ENCODE measurements at regions not wholly inside any gene's neighbourhood (a gene's known extent, or its start where the extent isn't known, plus 50 kb on each side); places are given as distances from the start of the nearest gene placed in this dataset.

- intact Hi-C loops (cut with DNase I), result no loop called here
- no peaks in the 10 kb centered on the region for H3K9me3 ChIP-seq
- no peak overlapping the region for H3K27ac ChIP-seq
- ATAC-seq (no peak), DNase-seq (no peak)
- H3K27me3 ChIP-seq, result no peaks in the 10 kb centered on the region
- TF ChIP-seq, protein P1, sequence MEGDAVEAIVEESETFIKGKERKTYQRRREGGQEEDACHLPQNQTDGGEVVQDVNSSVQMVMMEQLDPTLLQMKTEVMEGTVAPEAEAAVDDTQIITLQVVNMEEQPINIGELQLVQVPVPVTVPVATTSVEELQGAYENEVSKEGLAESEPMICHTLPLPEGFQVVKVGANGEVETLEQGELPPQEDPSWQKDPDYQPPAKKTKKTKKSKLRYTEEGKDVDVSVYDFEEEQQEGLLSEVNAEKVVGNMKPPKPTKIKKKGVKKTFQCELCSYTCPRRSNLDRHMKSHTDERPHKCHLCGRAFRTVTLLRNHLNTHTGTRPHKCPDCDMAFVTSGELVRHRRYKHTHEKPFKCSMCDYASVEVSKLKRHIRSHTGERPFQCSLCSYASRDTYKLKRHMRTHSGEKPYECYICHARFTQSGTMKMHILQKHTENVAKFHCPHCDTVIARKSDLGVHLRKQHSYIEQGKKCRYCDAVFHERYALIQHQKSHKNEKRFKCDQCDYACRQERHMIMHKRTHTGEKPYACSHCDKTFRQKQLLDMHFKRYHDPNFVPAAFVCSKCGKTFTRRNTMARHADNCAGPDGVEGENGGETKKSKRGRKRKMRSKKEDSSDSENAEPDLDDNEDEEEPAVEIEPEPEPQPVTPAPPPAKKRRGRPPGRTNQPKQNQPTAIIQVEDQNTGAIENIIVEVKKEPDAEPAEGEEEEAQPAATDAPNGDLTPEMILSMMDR (IDR thresholded peaks at IDR 0.05), result no peak
- H3K4me1 ChIP-seq, result no peaks in the 10 kb centered on the region
- H3K4me3 ChIP-seq, result no peak overlapping the region
- H3K36me3 ChIP-seq, result no peaks in the 10 kb centered on the region
Measured at GRCh38 chr21:24316277-24316922, 1290.9 kb downstream of the MRPL39 start.

- Histone ChIP-seq H3K4me1 (no peaks in the 10 kb centered on the region), H3K27me3 (no peaks in the 10 kb centered on the region), H3K36me3 (no peaks in the 10 kb centered on the region), H3K4me3 (no peak overlapping the region), H3K27ac (no peak overlapping the region), H3K9me3 (no peaks in the 10 kb centered on the region)
- intact Hi-C loops (cut with DNase I), result no loop called here
- DNase-seq (no peak), ATAC-seq (no peak)
- TF ChIP-seq, protein P1 (IDR thresholded peaks at IDR 0.05), result no peak
Measured at GRCh38 chr21:24310788-24311187, 1296.5 kb downstream of the MRPL39 start.

DNA sequence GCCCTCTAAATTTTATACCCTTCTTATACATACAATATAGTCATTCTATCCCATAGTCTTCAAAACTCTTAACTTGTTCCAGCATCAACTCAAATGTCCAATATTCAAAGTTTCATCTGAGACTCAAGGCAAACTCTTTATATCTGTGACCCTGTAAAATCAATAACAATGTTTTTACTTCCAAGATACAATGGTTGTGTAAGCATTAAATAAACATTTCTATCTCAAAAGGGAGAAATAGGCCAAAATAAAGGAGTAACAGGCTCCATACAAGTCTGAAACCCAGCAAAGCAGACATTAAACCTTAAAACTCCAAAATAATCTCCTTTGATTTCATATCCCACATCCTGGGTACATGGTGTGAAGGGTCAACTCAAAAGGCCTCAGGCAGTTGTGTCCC, 1299.1 kb downstream of the MRPL39 start:
- intact Hi-C loops (cut with DNase I), result no loop called here
- no peak for DNase-seq
- no peak overlapping the region for H3K4me3 ChIP-seq
- H3K9me3 ChIP-seq, result no peaks in the 10 kb centered on the region
- no peaks in the 10 kb centered on the region for H3K27me3 ChIP-seq
- TF ChIP-seq, protein P1 (IDR thresholded peaks at IDR 0.05), result no peak
- no peaks in the 10 kb centered on the region for H3K4me1 ChIP-seq
- ATAC-seq, result no peak
- H3K27ac ChIP-seq, result no peak overlapping the region
- H3K36me3 ChIP-seq, result no peaks in the 10 kb centered on the region

GRCh38 chr21:24302400-24302799, 1304.9 kb downstream of the MRPL39 start:
- H3K27me3 ChIP-seq, result no peaks in the 10 kb centered on the region
- no peak overlapping the region for H3K27ac ChIP-seq
- DNase-seq (no peak), ATAC-seq (no peak)
- H3K9me3 ChIP-seq, result no peaks in the 10 kb centered on the region
- H3K4me1 ChIP-seq, result no peaks in the 10 kb centered on the region
- no peak overlapping the region for H3K4me3 ChIP-seq
- TF ChIP-seq, protein P1 (IDR thresholded peaks at IDR 0.05), result no peak
- intact Hi-C loops (cut with DNase I), result no loop called here
- H3K36me3 ChIP-seq, result no peaks in the 10 kb centered on the region

DNA sequence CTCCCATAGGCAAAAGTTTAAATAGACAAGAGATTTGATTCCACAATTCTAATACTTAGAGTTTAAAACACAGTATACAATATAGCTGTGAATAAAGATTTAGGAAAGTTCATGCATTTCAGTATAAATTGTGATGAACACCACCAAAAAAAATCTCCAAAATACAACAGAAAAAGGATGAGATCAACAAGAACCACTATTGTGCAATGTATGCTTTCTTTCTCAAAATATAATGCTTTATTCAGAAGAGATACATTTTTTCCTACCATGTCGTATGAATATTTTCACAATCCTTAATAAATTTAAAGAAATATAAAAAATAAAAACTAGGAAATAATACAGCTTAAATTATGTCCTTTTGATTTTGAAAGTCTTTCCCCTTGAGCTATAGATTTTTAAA, 1309.2 kb downstream of the MRPL39 start:
- intact Hi-C loops (cut with DNase I), result no loop called here
- H3K9me3 ChIP-seq, result no peaks in the 10 kb centered on the region

More for the DNA sequence above, 1309.2 kb downstream of the MRPL39 start:
- ATAC-seq (no peak), DNase-seq (no peak)
- Histone ChIP-seq H3K27me3 (no peaks in the 10 kb centered on the region), H3K36me3 (no peaks in the 10 kb centered on the region), H3K27ac (no peak overlapping the region), H3K4me1 (no peaks in the 10 kb centered on the region), H3K4me3 (no peak overlapping the region)
- TF ChIP-seq, protein P1 (IDR thresholded peaks at IDR 0.05), result no peak
